SIG-M5 treated with dmso at 0.1 percent for 504 hours (cell line): ENCODE measurements at regions not wholly inside any gene's neighbourhood (a gene's known extent, or its start where the extent isn't known, plus 50 kb on each side); places are given as distances from the start of the nearest gene placed in this dataset.

Source experiments
- DNase-seq: peaks from one replicate; lab custom pipeline; 2025; ENCODE audit not compliant: unreplicated experiment; lab: John Stamatoyannopoulos, UW

DNA sequence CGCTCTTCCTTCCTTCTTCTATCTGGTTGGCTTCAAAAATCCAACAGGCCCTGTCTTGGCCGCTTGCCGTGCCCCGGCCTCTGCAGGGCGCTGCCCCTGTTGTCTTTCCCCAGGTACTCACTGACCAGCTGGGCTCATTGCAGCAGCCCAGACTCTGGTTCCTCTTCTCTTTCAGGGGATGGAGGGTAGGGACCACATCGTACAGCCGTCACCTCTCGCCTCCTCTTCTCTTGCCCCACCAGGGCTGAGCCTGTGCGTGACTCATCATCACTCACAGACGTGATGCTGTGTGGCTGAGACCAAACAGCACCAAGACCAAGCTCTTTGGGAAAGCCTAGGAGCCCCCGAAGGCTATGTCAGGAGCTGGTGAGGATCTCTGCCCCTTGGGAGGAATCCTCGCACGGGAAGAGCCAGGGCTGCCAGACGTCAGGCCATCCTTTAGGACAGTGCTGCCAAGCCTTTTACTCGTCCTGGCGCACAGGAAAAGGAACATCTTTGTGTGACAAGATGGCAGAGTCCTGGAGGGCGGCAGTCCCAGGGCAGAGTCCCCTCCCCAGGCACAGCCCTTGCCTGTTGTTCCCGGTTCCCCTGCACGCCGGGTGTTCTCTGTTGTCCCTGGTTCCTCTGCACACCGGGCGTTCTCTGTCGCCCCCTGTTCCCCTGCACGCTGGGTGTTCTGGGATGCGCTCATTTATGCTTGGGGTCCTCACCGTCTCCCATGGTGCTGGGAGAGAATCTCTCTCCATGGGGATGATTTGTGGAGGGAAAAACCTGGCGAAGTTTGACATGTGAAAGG is 188.5 kb upstream of the SHH start:
- DNase-seq = no peak

DNA sequence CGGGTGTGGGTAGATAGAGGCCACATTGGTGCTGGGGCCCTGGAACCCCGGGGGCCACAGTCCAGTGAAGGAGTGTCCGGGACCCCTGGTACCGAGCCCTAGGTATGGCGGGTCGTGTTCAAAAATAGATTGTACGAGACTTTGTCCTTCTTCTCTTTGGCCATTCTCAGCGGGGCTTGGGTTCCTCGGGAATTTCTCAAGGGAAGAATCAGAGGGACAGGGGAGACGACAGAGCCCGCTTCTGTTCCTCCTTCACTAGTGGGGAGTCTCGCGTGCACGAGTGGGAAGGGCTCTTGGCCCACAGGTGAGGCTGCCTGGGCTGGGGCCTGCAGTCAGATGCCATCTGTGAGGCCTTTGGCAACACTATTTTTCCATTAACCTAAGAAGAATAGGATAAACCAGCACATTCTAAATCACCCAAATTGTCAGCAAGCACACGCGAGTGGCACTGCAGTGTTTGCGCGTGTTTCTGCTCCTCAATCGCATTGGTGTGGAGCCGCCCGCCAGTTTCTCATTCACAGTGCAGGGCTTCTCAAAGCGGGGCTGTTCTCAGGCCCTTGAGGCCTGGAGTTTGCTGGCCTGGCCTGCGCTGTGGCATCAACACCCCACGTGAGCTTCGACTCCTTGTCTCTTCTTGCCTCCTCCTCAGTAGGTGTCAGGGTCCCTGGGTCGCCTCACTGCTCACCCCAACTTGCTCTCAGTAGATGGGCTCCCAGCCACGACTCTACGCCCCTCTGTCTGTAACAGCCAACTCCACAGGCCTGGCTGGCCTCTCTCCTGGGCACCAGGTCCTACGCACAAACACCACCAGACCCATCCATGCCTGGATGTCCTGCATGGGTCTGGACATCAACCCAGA is 187.6 kb upstream of the SHH start:
- no peak for DNase-seq

DNA sequence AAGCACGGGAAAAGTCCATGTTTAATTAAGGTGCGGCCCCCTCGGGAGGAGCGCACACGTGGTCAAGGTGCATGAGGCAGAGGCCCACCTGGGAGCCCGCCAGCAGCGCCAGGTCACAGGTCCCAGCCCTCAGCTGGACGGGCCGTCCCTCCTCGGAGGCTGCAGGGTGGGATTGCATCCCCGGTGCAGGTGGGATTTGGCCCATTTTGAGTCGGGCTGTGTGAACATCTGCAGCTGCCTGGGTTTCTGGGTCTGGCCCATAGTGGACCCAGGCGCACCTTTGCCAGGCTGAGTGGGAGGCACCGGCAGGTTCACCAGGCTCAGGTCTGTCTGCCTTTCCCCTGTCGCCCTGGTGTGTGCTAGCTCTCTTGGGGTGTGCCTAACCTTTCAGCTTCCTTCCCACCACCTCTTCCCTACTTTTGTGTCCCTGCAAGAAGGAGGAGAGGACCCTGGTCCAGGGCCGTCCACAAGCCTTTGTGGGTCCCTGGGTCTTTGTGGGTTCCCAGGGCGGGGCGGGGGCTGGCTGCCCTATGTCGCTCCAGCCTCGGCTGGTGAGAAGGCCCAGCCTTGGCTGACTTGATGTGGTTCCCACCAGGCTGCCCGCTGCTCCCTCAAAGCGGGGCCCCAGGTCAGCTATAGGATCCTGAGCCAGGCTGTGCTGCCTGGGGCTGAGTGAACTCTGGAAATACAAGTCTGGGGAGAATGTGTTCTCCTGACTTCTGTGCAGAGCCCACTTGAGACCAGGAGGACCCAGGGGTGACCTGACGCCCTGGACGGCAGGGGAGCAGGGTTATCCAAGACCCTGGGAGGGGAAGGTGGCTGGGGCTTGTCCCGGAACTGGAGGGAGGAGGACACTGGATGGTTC is 186.7 kb upstream of the SHH start:
- no peak for DNase-seq

DNA sequence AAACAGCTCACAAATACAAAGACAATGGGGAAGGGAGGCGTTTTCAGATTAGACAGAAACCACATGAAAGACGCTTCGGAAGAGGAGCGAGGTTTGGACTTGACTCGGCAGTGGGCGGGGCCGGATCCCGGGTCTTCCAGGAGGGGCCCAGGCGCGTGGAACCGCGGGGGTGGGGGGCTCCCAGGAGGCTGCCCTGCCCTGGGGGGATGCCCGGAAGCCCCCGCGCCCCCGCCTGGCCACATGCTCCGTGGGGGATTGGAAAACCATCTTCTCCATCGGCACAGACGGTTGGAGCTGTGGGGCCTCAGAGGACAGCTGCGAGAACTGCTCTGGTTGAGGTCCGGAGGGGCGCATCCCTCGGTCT is 186.0 kb upstream of the SHH start:
- no peak for DNase-seq

DNA sequence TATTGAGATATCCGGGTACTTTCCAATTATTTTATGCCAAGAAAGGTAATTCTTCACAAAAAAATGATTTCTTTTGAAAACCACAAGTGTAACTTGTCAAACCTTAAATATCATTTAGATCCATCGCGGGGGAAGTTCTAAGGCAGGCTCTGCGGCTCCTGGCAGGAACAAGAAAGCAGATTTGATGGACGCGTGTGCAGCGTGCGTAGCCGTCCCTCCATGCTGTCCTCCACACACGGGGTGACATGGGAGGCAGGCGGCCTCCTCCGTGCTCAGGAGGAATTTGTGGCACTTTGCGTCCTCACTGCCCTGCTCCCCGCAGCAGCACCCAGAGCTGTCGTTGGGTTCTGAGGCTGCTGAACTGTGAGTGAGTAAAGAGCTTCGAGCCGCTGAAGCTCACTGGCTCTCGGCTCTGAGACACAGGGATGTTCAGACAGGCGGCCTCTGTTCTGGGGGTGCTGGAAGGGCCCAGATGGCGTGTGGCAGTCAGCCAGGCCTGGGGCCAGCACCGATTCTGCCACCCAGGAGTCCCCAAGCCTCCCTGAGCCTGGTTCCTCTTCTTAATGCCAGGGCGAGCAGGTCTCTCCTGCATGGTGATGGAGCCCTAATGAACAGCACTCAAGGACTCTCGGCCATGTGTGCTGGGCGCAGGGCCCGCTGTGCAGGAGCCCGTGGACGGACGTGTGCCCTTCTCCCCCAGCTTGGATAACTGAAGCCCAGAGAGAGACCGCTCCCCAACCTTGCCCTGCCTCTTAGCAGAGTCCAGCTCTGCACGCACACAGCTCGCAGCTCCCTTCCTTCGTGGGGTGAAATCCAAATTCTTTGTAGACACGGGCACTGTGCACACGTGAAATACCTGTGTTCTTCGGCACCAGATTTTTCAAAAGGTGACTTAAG is 185.4 kb upstream of the SHH start:
- DNase-seq = no peak

DNA sequence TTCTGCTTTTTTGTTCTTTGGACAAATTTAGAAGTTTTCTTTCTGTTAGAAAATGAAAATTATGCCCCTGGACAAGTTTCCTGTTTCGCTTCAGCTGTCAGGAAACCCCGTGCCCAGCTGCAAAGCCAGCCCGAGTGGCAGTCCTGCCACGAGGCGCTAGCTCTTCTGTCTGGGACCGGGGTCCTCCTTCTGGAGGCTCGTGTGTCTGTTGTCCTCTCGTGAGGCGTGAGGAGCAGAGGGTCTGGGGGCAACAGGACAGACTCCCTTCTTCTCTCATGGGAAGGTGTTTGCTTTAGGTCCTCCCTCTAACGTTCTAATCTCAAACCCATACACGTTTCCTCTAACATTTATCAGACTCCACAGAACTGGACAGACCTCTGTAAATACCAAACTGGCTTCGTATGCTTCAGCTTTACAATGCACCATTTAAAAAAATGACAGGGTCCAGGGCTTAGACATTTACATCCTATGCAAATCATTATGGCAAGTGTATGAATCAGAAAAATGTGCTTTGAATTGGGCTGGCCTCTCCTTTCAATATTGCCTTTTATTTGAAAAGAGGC is 184.5 kb upstream of the SHH start:
- no peak for DNase-seq

DNA sequence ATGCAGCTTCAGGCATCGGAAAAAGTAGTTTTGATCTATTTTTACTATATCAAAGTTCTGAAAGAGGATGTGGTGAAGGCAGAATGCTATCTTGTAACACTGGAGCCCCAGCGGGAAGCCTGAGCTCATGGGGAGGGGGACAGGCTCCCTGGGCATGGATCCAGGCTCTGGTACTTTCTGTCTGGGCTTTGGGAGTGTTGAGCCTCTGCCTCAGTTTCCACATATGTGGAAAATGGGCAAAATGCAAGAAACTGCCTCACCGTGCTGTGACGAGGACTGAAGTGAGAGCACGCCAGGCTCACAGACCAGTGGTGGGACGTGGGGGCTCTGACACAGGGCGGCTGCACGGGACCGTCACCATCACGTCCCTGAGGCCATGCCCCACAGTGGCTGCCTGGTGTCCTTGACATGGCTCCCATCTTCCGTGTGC is 182.9 kb upstream of the SHH start:
- peak; percentile 69 for DNase-seq

DNA sequence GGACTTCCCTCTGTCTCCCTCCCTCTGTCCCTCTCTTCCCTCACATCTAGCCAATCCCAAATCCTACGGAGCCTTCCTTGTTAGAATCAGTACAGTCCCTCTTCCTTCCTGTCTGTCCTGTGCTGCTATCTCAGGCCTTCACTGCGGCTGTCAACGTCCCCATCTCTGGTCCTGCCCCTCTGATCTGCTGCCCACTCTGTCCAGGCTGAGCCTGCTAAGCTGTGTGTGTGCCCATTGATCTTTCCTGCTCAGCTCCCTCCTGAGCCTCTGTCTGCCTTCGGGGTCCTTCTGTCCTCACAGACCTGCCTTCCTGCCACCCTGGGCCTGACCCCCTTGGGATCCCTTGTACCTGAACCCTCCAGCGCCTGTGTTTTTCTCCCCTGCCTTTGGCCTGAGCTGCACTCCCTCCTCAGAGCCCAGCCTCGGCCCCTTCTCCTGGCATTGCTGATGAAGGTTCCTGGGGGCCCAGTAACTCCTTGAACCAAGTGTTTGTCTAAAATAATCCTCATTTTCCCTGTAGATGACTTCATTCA is 182.1 kb upstream of the SHH start:
- no peak for DNase-seq

DNA sequence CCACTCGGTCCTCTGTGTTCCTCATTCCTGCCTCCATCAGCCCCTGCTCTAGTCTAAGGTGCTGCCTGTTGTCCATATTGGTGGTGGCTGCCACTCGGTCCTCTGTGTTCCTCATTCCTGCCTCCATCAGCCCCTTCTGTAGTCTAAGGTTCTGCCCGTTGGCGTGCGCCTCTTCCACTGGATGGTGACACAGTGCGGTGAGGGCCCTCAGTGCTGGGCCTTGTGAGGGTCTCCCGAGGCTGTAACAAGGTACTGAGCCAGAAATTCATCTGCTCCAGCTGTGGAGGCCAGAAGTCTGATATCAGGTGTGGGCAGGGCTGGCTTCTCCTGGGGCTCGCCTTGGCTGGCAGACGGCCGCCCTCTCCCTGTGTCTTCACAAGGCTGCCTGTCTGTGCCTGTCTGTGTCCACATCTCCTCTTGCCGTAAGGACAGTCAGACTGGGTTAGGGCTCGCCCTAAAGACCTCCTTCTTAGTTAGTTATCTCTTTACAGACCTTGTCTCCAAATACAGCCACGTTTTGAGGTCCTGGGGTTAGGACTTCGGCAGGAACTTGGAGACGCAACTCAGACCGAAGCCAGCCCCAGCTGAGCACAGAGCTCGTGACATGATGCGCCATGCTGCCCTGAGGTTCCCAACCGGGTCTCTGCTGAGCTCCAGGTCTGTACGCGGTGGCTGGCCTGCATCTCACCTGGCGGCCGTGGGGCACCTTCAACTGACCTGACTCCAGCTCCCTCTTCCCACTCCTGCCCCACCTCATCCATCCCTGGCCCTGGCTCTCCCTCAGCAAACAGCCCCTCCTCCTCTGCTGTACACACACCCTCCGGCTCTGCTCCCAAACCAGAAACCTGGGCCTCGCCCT is 181.4 kb upstream of the SHH start:
- no peak for DNase-seq

DNA sequence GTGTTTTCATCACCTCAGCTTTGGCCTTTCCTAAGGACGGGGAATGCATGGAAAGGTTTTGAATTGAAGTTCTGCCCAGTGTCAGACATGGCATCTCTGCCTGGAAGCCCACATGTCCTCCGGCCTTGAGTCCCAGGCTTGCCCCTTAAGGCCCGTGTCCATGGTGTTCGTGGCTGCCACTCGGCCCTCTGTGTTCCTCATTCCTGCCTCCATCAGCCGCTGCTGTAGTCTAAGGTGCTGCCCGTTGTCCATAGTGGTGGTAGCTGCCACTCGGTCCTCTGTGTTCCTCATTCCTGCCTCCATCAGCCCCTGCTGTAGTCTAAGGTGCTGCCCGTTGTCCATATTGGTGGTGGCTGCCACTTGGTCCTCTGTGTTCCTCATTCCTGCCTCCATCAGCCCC is 180.7 kb upstream of the SHH start:
- no peak for DNase-seq

DNA sequence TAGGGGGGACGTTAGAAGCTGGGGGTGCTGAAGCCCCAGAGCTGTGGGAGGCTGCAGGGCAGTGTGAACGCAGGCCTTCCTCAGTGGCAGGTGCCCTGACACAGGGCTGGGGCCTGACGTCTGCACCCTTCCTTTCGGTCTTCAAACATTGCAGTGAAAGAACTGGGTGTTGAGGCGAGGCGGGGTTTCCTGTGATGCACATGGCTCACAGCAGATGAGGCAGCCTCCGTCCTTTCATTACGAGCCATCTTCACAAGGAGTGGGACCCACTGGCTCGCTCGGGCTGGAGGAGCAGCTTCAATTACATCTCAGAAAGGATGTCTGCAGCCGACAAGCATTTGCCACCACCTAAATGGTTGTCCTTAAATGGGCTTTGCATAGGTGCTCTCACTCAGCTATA is 180.3 kb upstream of the SHH start:
- DNase-seq = no peak

DNA sequence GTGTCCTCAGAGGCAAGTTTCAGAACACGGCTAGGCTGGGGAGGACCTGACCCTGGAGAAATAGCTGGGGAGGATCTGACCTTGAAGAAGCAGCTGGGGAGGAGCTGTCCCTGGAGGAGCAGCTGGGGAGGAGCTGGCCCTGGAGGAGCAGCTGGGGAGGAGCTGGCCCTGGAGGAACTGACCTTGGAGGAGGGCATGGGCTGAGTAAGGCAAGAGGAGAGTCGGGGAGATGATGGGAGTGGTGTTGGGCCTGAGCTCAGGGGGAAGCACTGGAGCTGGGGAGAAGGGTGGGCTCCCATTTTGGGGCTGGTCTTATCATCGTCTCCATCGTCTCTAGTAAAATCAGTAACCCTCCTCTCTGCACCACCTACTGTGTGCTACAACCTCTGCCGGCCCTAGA is 179.8 kb upstream of the SHH start:
- no peak for DNase-seq

DNA sequence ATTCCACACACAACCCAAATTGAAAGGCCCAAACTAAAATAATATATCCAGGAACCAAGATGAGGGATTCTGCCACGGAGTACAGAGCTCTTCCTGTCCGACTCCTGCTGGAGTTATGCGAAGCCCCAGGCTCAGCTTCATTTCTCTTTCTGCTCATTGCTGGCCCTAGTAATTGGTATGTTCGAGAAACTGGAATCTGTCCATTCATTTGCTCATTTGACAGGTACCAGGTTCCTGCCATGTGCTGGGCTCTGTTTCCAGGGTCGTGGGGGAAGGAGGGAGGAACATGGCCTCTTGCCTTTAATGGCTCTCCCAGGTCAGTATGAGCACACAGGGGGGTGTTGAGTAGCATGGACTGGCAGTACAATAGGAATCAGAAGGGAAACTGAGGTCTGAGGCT is 179.2 kb upstream of the SHH start:
- no peak for DNase-seq

DNA sequence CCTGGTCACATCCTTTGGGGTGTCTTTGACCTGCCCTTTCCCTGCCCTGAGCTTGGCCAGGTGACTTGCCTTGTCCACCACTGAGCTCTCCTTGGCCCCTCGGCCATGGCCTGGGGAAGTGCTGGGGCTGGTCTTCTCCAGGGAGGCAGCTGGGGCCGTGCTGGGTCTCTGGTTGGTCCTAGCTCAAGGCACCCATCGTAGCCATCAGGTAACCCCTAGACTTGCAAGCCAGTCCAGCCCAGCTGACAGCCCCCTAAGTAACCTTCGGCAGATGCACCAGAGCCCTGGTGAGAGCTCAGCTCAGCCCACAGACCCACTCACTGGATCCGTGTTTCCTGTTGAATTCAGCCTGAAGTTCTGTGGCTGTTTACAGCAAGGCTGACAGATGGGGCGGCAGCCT is 176.2 kb upstream of the SHH start:
- no peak for DNase-seq

DNA sequence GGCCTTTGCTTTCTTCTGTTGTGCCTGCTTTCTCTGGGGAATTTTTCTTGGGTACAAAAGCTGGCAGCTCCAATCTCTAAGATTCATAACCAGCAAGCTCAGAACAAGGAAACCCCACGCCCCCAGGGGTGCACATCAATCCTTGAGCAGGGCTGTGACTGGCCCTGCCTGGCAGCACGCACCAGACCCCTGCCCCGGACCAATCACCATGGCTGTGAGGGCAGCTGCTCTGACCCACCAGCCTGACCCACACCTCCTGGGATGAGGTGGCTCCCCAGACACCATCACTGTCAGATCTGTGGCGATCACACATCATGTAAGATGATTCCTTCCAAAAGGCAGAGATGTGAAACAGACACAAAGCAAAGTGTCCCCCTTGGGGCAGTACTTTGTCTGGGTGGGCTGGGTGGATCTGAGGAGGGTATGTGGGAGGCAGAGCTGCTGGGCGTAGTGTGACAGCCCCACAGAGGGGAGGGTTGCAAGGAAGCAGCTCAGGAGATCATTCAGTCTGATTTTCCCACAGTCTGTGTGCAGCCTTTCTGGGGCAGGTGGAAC is 175.5 kb upstream of the SHH start:
- no peak for DNase-seq

DNA sequence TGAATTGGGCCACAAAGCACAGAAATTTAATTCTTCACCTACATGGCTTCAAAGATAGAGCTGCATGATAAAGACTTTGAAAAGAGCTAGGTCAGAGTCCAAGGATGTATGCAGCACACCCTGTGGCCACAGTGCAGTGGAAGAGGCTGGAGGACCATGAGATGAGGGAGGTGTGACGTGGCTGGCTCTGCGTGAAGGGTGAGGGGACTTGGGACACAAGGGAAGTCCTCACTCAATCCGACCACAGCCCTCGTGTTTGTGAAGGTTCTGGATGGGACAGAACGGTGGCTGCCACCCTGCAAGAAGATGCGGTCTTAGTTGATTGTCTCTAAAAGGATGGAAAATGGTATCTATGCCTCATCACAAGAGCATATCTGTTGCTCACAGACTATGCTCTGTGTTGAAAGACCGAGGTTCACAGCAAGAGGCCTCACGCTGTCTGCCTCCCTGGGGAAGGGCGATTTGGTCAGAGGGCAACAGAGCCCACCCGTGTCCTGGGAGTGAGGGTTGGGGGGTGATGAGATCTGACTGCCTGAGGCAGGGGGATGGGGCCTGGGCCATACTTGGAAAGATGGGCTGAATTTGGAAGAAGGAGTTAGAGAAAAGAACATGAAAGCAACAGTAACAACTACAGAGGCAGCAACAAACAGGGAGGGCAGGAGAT is 174.4 kb upstream of the SHH start:
- no peak for DNase-seq

DNA sequence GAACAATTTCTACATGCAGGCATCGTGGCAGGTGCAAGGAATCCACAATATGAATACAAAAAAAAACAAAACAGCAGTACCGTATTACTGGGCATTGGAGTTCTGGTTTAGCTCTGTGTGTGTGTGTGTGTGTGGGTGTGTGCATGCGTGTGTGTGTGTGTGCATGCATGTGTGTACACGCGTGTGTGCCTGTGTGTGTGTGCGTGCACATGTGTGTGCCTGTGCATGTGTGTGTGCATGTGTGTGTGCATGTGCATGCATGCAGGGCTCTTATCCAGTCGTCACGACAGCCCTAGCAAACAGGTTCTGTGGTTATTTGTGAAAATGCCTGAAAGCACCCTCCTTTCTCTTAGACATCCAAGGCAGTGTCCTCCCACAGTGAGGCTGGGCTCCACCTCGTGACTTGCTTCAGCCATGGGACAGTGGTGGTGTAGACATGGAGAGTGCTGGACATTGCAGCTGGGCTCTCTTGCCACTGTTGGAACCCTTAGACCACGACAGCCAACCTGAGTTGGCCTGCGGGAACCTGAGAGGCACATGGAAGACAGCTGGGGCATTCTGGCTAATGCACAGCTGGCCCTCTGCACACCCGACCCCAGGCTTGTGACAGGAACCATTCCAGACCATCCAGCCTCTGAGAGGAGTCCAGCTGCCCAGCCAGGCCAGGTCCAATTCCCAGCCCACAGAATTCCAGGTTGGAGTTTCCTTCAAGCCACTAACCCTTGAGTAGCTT is 173.4 kb upstream of the SHH start:
- no peak for DNase-seq
